ENCODE measurements at regions not wholly inside any gene's neighbourhood (a gene's known extent, or its start where the extent isn't known, plus 50 kb on each side); places are given as distances from the start of the nearest gene placed in this dataset.

DNA sequence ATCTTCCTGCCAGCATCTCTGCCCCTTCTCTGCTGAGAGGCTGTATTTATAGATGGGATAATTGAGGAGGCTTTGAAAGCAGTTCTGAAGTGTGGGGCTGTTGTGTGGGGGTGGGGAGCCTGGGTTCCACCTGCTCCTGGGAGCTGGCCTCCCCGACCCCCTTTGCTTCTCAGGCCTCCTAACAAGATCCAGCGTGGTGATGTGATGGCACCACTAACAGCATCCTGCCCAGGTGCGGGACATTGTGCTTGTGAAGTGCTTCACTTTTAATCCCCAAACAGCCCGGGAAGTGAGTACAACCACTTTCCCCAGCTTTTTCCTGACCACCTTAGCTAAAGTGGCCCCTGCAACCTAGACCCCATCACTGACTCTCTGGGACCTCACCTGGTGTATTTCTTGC is 95.1 kb upstream of the NRXN3 start:
- DNase-seq, result no peak

DNA sequence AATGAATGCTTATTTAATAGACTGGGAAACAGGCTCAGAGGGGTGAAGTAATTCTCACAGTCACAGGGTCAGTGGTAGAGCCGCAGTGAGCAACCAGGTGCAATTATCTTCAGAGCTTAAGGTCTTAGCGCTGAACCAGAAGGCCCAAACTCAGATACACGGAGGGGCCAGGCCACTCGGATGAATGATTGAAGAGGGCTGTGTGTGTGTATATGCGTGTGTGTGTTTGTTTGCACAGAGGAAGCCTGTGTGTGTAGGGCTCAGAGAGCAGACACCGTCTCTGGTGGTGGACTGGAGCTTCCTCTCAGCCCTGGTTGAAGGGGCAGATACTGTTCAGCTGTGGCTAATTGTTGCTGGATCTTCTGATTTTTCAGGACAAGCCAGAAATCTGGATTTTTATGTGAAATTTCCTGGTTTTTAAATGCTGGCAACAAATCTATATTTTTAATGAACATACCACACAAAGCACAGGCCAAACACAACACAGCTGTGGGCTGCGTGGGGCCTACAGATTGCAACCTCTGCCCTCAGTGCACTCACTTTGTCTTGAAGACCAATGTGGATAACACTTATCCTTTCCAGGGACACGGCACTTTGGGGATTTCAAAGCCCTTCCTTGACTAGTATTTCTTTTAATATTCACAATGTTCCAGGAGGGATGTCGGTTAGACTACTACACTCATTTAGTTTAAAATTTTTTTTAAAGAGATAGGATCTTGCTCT is 94.5 kb upstream of the NRXN3 start:
- no peak for DNase-seq

DNA sequence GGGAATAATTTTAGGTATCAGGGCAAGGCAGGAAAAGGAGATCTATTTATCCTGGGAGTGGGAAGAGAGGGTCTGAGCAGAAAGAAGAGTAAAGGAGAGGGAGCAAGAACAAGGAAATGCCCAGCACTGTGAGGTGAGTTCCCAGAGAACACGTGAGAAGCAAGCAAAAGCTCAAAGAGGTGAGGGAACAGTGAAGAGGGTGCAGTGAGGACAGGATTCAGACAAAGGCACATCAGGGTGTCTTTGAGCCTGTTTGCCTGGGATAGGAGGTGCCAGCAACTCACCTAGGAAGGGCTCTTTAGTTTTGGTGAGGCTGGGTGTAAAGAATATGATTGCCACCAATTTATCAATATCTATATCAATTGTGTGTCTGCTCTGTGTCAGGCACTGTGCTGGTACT is 88.9 kb upstream of the NRXN3 start:
- DNase-seq, result no peak

DNA sequence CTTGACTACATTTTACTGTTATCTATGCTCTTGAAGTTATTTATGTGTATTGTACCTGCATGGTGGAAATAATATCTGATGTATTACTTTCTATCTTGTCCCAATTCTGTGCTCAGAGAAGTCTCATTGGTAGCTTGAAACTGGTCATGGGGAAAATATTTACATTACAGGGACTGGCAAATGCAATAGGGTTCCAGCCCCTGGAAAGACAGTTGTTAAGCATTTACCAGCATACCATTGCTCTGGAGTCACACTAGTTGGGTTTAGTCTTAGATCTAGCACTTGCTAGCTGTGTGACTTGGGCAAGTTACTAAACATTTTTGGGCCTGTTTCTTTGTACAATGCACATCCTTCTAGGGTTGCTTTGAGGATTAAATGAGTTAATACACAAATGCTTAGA is 86.3 kb upstream of the NRXN3 start:
- no peak for DNase-seq

DNA sequence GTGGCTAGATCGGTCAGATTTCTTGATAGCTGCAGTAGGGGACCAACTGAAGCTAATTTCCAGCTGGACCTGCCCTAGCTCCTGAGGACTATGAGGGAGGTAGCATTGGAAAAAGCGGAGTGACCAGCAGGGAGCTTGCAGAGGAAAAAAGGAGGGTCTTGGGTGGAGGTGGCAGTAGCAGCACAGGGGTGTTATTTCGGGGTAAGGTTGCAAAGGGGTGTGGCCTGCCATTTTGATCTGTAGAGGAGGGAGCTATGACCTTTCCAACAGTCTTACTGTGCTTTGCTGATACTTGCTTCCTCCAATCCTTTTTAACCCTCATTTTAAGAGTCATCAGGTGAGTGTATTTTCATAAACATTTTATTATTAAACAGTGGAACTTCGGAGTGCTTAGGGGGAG is 83.8 kb upstream of the NRXN3 start:
- DNase-seq, result no peak

DNA sequence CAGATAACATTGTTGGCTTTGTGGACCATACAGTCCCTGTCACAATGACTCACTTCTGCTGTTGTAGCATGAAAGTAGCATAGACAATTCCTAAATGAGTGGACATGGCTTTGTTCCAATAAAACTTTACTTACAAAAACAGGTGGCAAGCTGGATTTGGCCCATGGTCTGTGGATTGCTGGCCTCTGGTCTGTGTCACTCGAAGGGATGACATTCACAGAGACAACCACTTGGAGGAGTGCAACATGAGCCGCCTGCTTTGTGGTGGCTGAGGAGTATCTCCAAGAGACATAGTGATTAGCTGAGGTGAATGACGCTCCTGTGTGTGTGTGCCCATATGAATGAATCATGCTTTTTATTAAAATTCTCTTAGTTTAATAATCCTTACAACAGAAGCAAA is 81.3 kb upstream of the NRXN3 start:
- no peak for DNase-seq

DNA sequence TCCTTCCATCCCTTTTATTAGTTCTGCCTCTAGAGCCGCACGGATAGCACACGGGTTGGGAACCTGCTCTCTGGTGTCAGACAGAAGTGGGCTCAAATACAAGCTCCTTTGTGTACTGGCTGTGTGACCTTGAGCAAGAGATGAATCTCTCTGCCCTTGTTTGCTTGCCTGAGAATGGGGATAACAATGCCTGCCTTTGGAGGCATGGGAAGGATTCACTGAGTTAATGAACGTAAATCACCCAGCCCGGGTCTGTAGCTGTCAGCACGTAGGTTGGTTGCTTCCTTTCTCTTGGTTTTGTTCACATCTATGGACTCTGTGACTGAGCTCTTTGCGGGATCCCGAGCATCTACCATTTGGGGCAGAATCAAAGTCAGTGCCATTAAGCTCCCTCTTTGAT is 79.3 kb upstream of the NRXN3 start:
- no peak for DNase-seq

DNA sequence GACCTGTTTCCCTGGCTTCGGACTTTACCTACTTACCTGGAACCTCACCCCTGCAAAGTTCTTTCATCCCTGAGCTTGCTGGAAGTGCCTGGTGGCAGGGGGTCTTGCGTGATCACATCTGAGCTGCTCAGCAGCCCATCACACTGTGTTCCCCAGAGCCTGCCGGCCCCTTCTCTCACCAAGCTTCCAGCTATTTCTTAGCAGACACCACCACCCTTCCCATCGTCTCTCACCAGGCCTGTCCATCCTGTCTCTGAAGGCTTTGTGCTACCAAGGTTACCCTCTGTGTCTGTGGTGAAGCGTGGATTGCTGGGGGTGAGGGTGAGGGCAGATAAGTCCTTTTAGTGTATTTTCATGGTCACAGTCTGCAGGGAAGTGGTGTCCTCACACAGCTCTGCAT is 78.8 kb upstream of the NRXN3 start:
- no peak for DNase-seq

DNA sequence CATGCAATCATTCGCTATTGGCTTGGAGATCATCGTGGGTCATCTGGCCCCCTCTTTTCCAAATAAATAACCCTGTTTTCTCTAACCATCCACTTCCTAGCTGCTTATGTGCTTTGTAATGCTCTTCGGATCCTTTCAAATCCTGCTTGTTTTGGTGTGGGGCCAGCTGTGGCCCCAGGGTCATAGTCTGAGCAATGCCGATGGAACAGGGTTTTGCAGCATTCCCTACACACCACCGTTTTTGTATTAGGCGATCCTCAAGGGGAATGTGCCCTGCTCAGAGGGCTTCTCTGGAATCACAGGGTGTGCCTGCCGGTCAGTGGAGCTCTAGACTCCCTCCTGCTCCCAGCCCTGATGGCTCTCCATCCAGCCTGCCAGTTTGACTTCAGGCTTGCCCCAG is 78.1 kb upstream of the NRXN3 start:
- DNase-seq, result no peak

DNA sequence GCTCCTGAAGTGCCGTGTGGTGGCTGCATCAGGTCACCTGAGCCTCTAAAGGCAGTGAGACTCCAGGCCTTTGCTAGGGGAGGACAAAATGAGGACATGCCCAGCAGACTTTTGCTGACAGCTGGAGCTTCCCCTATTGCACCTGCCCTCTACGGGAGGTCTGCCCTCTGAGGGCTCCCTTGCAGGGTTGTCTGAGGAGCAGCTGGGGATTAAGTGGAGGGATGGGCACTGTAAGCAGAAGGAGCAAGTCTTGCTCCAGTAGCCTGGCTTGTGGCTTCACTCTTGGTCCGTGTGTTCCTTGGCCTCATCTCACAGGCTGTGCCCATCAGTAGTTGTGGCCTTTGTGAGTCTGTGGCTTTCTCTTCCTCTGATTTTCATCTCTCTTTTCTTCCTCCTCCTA is 66.9 kb upstream of the NRXN3 start:
- DNase-seq, result no peak

DNA sequence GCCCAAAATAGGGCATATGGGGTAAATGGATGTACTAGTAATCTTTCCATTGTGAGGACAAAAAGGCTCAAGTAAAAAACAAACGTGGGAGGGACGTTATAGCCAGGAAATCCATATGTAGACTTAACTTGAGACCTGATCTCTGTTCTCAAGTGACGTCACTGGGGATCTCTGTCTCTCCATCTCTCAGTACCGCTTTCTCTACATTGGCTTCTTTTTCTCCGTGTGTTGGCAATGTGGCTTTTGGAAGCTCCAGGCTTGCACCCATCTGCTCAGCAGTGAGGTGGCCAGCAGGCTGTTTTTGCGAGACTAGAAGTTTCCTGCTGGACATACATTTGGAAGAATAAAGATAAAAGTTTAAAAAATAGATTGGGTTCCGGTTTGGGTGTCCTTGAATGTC is 66.0 kb upstream of the NRXN3 start:
- no peak for DNase-seq

DNA sequence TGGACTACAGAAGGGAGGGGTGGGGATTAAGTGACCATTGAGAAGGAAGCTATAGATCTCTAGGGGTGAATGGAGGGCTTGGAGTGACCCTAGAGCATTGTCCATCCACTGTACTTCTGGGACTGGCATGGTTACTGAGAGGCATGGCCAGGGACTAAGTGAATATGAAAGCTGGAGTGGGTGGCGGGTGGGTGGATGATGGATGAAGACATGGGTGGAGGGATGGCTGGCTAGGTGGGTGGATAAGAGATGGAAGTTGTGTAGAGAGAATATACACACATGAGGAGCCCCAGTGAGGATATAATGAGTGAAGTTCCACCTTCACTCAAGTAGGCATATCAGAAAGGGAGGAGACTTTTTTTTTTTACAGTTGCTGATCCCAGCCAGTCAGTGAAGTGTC is 65.5 kb upstream of the NRXN3 start:
- no peak for DNase-seq

DNA sequence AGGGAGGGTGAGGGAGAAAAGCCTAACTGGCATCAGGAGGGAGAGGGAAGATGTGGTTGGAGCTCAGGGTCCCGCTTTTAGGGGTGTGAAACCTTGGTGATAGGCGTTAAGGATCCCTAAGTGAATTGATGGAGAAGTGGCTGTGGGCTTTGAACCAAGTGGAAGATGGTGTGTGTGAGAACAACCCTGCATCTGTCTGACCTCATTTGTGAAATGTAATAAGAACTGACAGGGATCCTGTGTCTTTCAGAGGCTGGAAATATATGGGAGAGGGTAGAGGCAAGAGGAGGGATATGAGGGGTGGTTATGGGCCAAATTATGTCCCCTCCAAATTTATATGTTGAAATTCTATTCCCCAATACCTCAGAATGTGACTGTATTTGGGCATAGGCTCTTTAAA is 63.8 kb upstream of the NRXN3 start:
- DNase-seq, result no peak

DNA sequence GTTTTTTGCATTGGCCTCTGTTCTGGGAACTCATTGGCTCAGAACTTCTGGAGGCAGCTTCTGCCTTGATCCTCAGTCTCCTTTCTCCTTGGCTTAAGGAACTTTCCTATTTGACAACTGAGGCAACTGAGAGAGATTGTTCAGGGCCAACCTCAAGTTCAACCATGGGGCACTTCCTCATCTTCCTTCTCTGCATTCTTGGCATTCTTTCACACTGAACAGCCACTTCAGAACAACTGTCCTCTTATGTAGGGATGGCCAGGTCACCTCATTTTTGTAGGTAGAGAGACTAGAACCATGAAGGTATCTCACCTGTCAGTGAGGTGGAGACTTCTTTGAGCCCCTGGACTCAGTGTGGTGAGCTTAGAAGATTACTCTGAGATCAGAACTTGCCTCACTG is 63.0 kb upstream of the NRXN3 start:
- DNase-seq, result no peak

DNA sequence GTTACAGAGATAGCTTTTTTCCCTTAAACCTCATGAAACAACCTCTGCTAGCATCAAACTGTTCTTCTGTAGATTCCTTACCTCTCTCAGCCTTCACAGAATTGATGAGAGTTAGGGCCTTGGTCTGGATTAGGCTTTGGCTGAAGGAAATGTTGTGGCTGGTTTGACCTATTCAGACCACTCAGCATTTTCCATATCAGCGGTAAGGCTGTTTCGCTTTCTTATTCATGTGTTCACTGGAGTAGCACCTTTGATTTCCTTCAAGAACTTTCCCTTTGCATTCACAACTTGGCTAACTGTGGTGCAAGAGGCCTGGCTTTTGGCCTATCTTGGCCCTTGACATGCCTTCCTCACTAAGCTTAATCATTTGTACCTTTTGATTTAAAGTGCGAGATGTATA is 50.7 kb upstream of the NRXN3 start:
- DNase-seq, result no peak
